HL-60 (cell line): ENCODE measurements at regions not wholly inside any gene's neighbourhood (a gene's known extent, or its start where the extent isn't known, plus 50 kb on each side); places are given as distances from the start of the nearest gene placed in this dataset.

Experiments used
- DNase-seq, 2 experiments: peaks; one replicate each; pipeline ENCODE4 v3.0.0-alpha.2; 2010 to 2020; ENCODE audit warnings: low read depth in 1 of 2, low spot score in 1 of 2
- H3K27ac ChIP-seq: fragments of 250-450 bp; sonication (Bioruptor Pico); replicated peaks from 2 replicates; pipeline ENCODE4 v1.5.1; 2020; ENCODE audit warnings: mild to moderate bottlenecking, moderate library complexity
- H3K27me3 ChIP-seq: fragments of 250-450 bp; sonication (Bioruptor Pico); 2 replicates; pipeline ENCODE4 v1.5.1; 2021; ENCODE audit warnings: mild to moderate bottlenecking, moderate library complexity; ENCODE audit not compliant: insufficient read depth, poor library complexity, severe bottlenecking
- H3K4me3 ChIP-seq: replicated peaks from 2 replicates; pipeline ENCODE4 v1.5.1; 2011; ENCODE audit warnings: mild to moderate bottlenecking, control low read depth, low read length; ENCODE audit not compliant: insufficient read depth
- CTCF ChIP-seq: IDR thresholded peaks from one replicate; pipeline ENCODE4 v1.5.1; 2011; ENCODE audit warnings: low read length, control low read depth, inconsistent platforms; ENCODE audit not compliant: insufficient read depth
- GABPA ChIP-seq: IDR thresholded peaks from 2 replicates; pipeline ENCODE4 v1.6.1; 2012; ENCODE audit warnings: low read depth
- POLR2AphosphoS5 ChIP-seq: IDR thresholded peaks from 2 replicates; pipeline ENCODE4 v1.6.1; 2012; ENCODE audit warnings: low read depth
- REST ChIP-seq: IDR thresholded peaks from 2 replicates; pipeline ENCODE4 v1.6.1; 2012; ENCODE audit warnings: low read depth; ENCODE audit not compliant: insufficient replicate concordance
- SPI1 ChIP-seq: IDR thresholded peaks from 2 replicates; pipeline ENCODE4 v1.6.1; 2012; ENCODE audit warnings: low read depth, mild to moderate bottlenecking, borderline replicate concordance

GRCh38 chr13:97520061-97520460 lies 86.1 kb downstream of the RAP2A start:
- Histone ChIP-seq H3K27ac (no peak overlapping the region), H3K4me3 (no peak overlapping the region), H3K27me3 (no peaks in the 10 kb centered on the region)
- DNase-seq: no peak
- no peak for TF ChIP-seq POLR2AphosphoS5
- TF ChIP-seq CTCF: no peak
- TF ChIP-seq SPI1: no peak
- TF ChIP-seq GABPA: no peak
- no peak for TF ChIP-seq REST

- DNase-seq: no peak
- H3K27ac ChIP-seq: no peak overlapping the region
- no peak overlapping the region for H3K4me3 ChIP-seq
- no peak for TF ChIP-seq CTCF
- TF ChIP-seq POLR2AphosphoS5: no peak
- TF ChIP-seq GABPA: no peak
- TF ChIP-seq REST: no peak
- no peak for TF ChIP-seq SPI1
- no peaks in the 10 kb centered on the region for H3K27me3 ChIP-seq
These were observed 86.9 kb downstream of the RAP2A start for GRCh38 chr13:97520866-97521265.

- no peak for DNase-seq
- no peak for TF ChIP-seq CTCF
- no peak for TF ChIP-seq GABPA
- no peak for TF ChIP-seq POLR2AphosphoS5
- no peak for TF ChIP-seq SPI1
- no peak for TF ChIP-seq REST
These were observed 87.8 kb downstream of the RAP2A start for GRCh38 chr13:97521726-97522125.

More at GRCh38 chr13:97521726-97522125, 87.8 kb downstream of the RAP2A start:
- Histone ChIP-seq H3K4me3 (no peak overlapping the region), H3K27me3 (no peaks in the 10 kb centered on the region), H3K27ac (no peak overlapping the region)
